ENCODE measurements at regions not wholly inside any gene's neighbourhood (a gene's known extent, or its start where the extent isn't known, plus 50 kb on each side); places are given as distances from the start of the nearest gene placed in this dataset.

DNA sequence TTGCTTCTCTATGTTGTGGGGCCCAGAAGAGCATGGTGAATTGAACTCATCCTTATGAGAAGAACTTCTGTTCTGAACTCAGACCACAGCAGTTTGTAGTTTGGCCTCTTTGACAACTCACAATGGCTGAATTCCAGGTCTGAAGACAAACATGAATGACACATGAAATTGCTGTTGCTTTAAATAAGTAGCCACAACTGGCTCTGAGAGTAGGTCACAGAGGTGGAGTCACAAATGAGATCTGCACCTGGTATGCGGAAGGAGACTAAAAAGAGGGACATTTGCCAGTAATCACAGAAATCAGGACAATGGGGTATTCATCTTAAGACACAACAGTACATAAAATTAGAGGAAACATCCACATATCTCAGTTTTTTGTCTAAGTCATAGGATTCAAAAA lies 290.3 kb upstream of the MMADHC start:
- TF ChIP-seq EZH2phosphoT487 (IDR thresholded peaks at IDR 0.05; ENCODE audit: insufficient read depth, low read depth) (no peak), EZH2 (IDR thresholded peaks at IDR 0.05; ENCODE audit: insufficient read depth, poor library complexity, severe bottlenecking) (no peak)
